ENCODE measurements at regions not wholly inside any gene's neighbourhood (a gene's known extent, or its start where the extent isn't known, plus 50 kb on each side); places are given as distances from the start of the nearest gene placed in this dataset.

- DNase-seq: no peak
Measured at GRCh38 chr1:79604490-79605198, 598.1 kb upstream of the ADGRL4 start.

DNA sequence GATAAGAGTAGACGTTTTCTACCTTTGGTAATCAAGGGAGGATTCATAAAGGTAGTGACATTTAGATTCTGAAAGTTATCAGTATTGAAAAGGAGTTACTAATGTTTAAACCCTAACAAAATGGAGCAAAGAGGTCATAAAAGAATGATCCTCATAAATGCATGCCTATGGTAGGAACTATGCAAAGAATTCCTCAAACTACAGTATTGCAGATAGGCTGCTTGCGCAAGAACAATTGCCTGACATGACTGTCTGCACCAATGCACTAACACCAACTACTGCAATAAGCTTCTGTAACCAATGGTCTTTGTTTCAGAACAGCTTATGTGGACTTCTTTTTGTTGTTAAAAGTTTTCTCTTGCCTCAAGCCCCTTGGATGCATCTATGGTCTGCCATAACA, 597.3 kb upstream of the ADGRL4 start:
- no peak for DNase-seq

DNA sequence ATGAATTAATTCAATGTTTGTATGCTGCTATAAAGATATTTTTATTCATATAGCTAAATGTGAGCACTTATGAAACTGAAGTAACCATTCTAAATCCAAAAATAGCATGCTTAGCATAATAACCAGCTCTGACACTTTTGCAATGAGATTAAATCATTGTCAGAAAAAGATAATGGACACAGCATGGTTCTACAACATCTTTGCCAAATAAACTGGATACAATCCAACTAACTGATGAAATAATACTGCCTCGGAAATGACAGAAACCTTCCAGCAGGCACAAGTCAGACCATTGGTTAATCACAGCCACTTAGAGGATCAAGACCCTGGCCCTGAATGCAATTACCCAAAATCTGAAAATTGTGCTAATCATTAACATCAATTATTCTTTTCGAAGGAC, 592.7 kb upstream of the ADGRL4 start:
- no peak for DNase-seq

DNA sequence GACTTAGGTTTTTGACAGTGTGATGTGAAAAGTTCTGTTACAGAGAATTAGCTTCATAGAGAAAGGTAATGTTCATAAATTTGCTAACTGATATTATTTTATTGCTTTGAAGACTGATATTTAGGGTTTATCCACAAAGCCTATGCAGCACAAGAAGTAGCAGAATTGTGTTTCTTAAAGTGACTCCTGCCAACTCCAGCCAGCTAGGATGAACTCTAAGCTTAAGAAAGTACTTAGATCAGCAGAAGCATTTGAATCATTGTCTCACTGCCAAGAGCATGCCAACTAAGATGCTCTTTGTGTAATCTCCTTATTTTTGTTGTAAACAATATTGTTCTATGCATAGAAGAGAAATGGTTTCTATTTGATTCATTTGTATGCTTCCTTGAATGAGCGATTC, 589.4 kb upstream of the ADGRL4 start:
- DNase-seq: no peak

GRCh38 chr1:79594121-79594698, 587.7 kb upstream of the ADGRL4 start:
- DNase-seq: no peak

- DNase-seq: no peak
Measured at GRCh38 chr1:79592707-79593106, 586.2 kb upstream of the ADGRL4 start.

GRCh38 chr1:79588719-79589118, 582.2 kb upstream of the ADGRL4 start:
- DNase-seq: no peak

- no peak for DNase-seq
Measured at GRCh38 chr1:79587229-79587628, 580.7 kb upstream of the ADGRL4 start.

GRCh38 chr1:79585801-79586200, 579.3 kb upstream of the ADGRL4 start:
- DNase-seq: no peak

GRCh38 chr1:79575424-79575823, 568.9 kb upstream of the ADGRL4 start:
- DNase-seq: no peak

DNA sequence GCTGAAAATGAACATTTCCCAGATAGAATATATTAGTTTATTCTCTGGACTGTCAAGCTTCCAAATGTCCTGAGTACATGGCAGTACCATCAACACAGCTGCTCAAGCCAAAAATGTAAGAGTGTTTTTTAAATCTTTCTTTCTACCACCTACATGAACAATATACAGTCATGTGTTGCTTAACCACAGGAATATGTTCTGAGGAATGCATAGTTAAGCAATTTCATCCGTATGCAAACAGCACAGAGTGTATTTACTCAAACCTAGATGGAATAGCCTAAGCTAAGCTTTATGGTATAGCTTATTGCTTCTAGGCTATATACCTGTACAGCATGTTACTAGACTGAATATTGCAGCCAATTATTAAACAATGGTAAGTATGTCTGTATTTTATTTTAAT, 561.9 kb upstream of the ADGRL4 start:
- DNase-seq: no peak

DNA sequence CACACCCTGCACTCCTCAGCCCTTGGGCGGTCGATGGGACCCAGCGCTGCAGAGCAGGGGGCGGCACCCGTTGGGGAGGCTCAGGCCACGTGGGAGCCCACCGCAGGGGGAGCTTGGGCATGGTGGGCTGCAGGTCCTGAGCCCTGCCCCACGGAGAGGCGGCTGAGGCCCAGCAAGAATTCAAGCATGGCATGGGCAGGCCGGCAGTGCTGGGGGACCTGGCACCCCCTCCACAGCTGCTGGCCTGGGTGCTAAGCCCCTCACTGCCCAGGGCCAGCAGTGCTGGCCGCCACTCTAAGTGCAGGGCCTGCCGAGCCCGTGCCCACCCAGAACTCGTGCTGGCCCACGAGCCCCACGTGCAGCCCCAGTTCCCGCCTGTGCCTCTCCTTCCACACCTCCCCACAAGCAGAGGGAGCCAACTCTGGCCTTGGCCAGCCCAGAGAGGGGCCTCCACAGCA, 555.0 kb upstream of the ADGRL4 start:
- no peak for DNase-seq

GRCh38 chr1:79556189-79556588, 549.7 kb upstream of the ADGRL4 start:
- DNase-seq: no peak

DNA sequence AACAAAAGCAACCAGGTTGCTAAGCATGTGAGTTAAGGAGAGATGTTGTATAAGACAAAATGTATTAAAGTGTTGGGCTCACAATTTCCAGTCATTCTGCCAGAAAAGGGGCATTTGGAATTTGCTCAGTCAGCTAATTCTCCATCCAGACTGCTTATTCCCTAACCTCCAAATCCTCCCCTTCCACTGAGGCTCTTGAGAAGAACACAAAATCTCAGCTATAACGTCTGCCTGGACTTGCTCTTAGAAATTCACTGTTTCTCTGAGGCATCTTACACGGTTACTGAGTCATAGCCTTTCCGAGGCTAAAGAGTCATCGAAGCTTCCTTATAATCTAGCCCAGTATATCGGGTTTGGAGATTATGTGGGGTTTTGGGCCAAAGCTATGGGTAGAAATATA, 548.2 kb upstream of the ADGRL4 start:
- DNase-seq: no peak

- DNase-seq: no peak
Measured at GRCh38 chr1:79551321-79551720, 544.8 kb upstream of the ADGRL4 start.

DNA sequence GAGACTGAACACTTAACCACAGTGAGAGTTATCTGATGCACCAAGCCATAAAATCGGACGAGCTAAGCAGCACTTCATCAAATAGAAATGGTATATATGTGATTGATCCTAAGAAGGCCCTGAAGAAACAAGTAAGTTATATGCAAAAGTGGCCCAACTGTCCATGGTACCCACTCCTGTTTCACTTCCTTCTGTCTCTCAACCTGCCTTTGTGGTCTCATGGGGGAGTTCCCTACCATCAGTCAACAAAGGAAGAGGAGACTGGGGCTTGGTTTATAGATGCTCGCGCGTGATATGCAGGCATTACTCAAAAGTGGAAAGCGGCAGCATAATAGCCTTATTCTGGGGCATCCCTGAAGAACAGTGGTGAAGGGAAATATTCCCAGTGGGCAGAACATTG, 543.9 kb upstream of the ADGRL4 start:
- no peak for DNase-seq

DNA sequence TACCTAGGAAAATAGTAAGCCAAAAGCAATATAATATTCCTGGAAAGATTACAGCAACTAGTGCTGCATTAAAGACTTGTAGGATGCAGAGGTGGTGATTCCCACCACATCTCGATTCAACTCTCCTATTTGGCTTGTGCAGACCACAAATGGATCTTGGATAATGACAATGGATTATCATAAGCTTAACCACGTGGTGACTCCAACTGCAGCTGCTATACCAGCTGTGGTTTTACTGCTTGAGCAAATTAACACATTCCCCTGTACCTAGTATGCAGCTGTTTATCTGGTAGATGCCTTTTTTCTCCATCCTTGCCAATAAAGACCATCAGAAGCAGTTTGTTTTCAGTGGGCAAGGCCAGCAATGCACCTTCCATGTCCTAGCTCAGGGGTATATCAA, 542.7 kb upstream of the ADGRL4 start:
- DNase-seq: no peak

DNA sequence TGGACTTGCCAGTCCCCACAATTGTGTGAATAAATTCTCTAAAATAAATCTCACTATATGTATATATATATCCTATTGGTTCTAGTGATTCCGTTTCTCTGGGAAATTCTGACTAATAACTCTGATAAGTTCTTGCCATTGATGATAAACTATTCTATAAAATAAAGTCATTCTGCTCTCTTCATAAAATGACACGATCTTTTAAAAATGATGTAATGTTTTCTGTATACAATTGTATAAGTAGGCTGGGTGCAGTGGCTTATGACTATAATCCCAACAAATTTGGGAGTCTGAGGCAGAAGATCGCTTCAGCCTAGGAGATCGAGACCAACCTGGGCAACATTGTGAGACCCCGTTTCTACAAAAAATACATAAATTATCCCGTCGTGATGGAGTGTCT, 541.0 kb upstream of the ADGRL4 start:
- DNase-seq: no peak

DNA sequence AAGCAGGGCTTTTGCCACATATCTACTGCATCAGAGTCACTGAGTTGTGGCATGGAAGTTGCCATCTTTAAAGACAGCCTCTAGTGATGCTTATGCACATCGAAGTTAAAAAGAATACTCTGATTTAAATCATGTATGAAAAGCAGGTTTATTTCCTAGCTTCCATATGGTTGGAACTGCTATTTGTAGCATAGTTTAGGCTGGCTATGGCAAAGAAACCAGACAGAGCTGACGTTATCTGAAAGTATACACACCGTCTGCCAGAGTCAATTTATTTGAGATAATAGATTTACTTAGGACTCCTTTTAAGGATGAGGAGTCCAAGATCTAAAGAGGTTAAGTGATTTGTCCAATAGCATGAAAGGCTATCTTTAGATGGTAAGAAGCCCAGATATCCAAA, 536.9 kb upstream of the ADGRL4 start:
- DNase-seq: no peak

DNA sequence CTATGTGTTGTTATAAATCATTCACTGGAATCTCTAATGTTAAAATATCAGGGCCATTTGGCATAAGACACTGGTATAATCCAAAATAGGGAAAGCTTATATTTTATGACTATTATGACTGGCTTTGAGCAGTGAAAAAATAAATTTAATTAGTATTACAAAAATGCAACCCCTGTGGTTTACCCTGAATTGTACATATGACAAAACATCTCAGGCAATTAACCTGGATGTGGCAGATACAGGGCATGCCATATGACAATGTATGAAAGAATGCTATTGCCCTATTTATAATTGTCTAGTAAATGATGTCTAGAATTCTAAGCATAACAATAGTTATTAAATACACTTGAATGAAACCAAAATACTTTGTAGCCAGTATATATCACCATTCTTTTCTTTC, 532.5 kb upstream of the ADGRL4 start:
- DNase-seq: no peak

DNA sequence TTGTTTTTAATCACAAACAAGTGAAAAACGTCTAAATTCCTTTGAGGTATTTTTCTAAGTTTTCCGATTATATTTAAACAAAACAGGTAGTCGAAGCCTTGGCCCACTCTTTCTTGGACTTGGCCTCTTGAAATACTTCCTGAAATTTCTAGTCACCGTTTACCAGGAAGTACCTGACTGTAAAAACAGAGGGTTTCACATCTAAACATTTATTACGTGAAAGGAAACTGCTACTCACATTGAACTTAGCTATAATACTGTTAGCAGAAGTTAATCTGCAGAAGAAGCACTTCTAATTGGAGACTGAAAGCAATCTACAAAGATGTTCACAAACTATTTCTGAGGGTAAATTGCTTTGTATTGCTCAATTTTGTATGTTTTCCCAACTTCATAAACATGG, 526.0 kb upstream of the ADGRL4 start:
- DNase-seq: no peak

DNA sequence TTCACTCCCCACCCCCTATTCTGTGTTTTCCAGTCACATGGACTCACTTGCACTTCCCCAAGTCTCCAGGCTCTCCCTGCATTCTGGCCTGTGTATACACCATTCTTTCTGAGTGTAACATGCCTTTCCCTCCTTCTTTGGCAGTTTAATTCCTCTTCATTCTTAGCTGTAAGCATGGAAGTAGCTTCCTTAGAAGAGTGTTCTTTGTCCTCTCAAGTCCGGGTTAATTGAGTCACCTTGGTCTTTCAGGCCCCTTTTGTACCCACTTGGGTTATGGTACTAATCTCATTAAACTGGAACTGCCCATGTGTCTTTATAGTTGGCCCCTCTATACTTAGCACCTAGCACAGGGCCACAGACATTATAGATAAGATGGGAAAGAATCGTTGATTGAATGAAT, 525.3 kb upstream of the ADGRL4 start:
- no peak for DNase-seq

- DNase-seq: no peak
Measured at GRCh38 chr1:79530476-79530875, 523.9 kb upstream of the ADGRL4 start.

- DNase-seq: no peak
Measured at GRCh38 chr1:79530055-79530454, 523.5 kb upstream of the ADGRL4 start.

DNA sequence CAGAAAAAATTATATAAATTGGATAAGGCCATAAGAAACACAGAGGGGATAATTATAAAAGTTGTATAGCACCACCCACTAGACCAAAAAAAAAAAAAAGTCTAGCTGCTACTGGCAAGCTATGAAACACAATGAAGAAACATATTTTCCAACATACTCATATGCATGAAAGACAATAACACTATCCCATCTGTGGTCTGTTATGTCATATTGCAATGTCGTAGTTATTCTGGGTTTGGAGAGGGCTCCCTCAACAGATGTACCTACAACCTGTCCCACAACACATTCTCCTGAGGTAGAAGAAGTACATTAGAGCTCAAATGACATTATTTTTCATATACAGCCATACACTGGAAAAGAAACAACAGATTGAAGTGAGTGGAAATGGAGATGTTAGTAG, 517.6 kb upstream of the ADGRL4 start:
- DNase-seq: no peak
